Activated CD8-positive, alpha-beta memory T cell treated with anti-CD3 and anti-CD28 coated beads for 36 hours (primary cell): ENCODE measurements at regions not wholly inside any gene's neighbourhood (a gene's known extent, or its start where the extent isn't known, plus 50 kb on each side); places are given as distances from the start of the nearest gene placed in this dataset.

Source experiments
- CTCF ChIA-PET: fragments of 350-600 bp; sonication (Branson Sonifier 250); formaldehyde crosslinking; loops from one replicate; lab custom pipeline; 2021; ENCODE audit warnings: antibody characterized with exemption; lab: Charles Lee
- POLR2A ChIA-PET: fragments of 350-600 bp; sonication (Branson Sonifier 250); formaldehyde crosslinking; loops from one replicate; lab custom pipeline; 2021; ENCODE audit warnings: antibody characterized with exemption; lab: Charles Lee

DNA sequence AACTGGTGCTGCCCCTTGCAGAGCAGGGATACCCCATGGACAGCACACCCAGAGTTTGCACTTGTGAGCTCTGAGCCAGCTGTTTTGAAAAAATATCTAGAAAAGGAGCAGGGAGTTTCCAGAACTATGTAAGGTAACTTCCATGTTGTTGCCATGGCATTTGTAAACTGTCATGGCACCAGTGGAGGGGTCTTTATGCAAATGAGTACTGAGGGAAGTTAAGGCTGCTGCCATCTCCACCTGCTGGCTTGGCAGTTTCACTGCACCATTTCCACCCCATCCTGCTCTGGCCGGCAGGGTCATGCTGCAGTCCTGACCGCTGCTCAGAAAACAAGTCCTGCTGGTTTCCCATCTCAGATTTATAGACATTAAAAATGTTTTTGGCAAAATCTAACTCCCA lies 52.3 kb upstream of the SNTG2 start:
- POLR2A ChIA-PET, result no interaction called here
- CTCF ChIA-PET, result interaction anchor here (0.6 kb wide), 1 partner anchor 122 kb away, joined by 3 read pairs; no protein-coding TSS in a partner anchor

DNA sequence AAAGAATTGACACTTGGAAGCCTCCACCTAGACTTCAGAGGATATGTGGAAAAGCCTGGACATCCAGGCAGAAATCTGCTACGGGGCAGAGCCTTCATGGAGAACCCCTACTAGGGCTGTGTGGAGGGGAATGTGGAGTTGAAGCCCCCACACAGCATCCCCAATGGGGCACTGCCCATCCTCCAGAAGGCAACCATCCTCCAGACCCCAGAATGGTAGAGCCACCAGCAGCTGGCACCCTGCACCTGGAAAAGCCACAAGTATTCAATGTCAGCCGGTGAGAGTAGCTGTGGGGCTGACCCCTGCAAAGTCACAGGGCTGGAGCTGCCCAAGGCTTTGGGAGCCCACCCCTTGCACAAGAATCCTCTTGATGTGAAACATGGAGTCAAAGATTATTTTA lies 53.6 kb upstream of the SNTG2 start:
- ChIA-PET CTCF (no interaction called here), POLR2A (no interaction called here)

DNA sequence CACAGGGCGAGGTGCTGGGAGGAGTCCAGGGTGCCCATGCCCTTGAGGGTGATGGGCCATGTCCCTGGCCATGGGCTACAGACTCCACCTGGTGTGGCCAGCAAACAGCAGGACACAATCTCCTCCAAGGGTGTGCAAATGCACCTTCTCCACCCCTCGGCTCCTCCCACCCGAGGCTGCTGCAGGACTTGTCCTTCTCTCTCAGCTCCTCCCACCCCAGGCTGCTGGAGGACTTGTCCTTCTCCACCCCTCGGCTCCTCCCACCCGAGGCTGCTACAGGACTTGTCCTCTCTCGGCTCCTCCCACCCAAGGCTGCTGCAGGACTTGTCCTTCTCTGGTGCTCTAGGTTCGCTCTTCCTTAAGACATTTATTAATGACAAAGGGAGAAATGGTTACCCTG lies 57.3 kb upstream of the SNTG2 start:
- ChIA-PET POLR2A (no interaction called here), CTCF (no interaction called here)

DNA sequence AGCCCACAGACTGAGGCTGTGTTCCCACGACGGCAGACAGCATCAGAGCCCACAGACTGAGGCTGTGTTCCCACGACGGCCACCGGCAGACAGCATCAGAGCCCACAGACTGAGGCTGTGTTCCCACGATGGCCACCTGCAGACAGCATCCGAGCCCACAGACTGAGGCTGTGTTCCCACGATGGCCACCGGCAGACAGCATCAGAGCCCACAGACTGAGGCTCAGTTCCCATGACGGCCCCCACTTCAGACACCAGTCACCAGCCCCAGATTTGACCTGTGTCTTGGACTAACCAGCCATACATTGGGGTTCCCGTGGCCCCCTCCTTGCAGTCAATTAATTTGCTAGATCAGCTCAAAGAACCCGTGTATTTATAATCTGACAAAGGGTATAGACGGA lies 57.8 kb upstream of the SNTG2 start:
- CTCF ChIA-PET, result no interaction called here
- POLR2A ChIA-PET, result no interaction called here

DNA sequence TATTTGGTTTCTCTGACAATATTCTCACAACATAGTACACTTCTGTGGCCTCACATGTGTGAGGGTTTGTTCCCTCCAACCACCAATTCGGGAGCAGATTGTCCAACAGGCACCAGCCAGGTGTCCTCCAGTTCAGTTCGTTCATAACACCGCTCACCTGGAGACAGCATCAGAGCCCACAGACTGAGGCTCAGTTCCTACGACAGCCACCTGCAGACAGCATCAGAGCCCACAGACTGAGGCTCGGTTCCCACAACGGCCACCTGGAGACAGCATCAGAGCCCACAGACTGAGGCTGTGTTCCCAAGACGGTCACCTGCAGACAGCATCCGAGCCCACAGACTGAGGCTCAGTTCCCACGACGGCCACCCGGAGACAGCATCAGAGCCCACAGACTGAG lies 58.2 kb upstream of the SNTG2 start:
- CTCF ChIA-PET, result no interaction called here

DNA sequence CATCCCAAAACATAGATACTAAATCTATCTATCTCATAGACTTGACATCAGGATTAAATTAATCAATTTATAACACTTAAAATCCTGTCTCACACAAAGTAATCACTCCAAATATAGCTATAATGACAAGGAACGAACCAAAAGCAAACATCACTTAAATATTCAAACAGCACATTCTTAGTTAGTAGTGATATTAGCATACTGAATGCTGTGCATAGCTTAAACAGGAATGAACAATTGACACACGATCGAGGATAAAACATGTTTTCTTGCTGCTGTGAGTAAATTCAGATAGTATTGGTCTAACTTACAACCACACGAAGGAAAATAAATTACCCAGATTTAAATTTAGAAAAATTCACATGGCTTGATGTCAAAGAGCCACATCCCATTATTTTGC lies 58.9 kb upstream of the SNTG2 start:
- POLR2A ChIA-PET, result no interaction called here

More for the DNA sequence above, 58.2 kb upstream of the SNTG2 start:
- POLR2A ChIA-PET, result no interaction called here

DNA sequence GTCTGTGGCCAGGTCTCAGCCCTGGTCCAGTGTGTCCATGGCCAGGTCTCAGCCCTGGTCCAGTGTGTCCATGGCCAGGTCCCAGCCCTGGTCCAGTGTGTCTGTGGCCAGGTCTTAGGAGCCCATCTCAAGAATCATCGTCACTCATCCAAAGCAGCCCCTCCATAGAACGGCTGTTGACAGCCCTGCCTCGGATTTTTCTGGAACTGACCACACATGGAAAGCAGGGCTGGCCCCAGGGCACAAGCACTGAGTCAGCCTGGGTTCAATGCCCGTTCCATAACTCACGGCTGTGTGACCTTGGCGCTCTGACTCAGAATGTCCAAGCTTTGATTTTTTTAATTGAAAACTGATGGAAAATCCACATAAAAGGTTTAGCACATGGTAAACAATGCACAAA lies 59.9 kb upstream of the SNTG2 start:
- ChIA-PET CTCF (no interaction called here), POLR2A (no interaction called here)

More for the DNA sequence above, 58.9 kb upstream of the SNTG2 start:
- CTCF ChIA-PET, result no interaction called here

DNA sequence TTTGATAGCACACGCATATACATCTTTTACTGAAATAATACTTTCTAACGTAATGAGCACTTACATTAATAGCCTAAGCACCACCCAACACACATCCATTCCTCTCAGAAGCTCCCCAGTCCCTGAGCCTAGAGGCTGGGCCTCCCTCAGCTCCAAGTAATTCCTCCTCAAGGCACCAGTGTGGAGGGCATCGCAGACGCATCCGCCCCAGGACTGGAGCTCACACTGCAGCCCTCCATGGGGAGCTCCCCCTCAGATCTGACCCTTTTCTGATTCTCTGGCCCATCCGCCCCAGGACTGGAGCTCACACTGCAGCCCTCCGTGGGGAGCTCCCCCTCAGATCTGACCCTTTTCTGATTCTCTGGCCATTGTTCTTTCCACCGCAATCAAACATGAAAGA lies 60.4 kb upstream of the SNTG2 start:
- ChIA-PET POLR2A (no interaction called here), CTCF (no interaction called here)

DNA sequence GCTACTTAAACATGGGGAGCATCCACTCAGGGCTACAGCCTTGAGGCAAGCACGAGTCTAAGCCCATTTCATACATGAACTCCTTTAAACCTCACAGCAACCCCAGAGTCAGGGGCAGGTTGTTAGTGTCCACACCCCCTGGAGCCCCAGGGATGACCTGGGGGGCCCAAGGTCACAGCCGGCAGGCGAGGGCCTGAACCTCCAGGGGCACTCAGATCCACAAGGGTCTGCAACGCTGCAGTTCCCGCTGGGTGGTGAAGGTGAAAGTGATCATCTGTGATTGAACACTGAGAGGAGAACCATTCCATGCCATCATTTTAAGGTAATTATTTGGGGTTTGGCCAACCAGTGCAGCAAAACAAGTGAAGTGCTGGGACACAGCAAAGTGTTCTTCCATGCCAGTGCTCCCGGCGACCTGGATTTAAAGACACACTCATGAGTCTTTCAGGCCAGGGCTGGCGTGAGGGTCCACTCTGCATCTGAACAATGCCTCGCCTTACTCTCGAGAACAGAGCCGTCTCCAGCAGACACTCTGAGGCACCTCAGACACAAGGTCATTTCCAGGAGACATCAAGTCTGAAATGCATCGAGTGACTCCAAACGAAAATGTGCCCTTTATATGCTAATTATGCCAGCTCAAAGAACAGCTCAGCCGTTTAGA lies 61.6 kb upstream of the SNTG2 start:
- ChIA-PET CTCF (no interaction called here), POLR2A (no interaction called here)

DNA sequence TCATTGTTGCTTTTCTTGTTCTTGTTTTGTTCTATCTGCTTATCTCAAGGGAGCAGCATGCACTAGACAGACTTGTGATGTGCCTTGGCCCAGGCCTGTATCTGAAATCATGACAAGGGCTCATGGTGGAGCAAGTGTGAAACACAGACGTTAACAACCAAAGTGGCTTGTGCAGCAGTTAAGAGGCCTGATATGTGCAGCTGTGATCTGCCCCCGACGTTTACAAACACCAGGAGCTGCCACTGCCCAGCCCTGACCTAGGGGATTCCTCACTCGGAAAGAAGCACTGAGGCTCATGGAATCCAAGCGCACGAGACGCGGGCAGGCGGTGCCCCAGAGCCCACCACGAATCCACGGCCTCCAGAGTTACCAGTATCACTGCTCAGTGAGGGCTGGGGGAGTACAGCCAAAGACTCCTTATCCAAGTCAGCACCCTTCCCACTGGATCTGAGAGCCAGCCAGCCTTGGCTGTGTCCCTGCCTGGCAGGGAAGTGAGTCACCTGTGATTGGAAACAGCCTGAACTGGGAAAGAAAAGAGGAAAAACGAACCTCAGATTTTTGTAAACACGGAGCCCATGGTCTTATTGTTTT lies 62.3 kb upstream of the SNTG2 start:
- ChIA-PET POLR2A (no interaction called here), CTCF (no interaction called here)

DNA sequence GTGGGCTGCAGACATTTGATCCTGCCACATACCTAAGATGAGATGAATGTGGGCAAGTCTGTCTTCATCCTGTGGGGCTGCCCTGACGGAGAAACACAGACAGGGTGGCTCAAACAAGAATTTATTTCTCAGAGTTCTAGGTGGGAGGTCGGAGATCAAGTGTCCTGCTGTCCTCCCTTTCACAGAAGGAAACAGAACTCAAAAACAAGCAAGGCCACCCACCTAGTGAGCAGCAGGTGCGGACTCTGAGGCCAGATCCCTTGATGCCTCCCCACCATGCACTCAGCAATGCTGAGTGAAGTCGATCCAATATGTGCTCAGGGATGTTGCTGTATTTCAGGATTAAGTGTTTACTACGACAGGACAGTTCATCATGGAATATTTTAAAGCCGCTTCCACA lies 63.0 kb upstream of the SNTG2 start:
- ChIA-PET CTCF (no interaction called here), POLR2A (no interaction called here)

DNA sequence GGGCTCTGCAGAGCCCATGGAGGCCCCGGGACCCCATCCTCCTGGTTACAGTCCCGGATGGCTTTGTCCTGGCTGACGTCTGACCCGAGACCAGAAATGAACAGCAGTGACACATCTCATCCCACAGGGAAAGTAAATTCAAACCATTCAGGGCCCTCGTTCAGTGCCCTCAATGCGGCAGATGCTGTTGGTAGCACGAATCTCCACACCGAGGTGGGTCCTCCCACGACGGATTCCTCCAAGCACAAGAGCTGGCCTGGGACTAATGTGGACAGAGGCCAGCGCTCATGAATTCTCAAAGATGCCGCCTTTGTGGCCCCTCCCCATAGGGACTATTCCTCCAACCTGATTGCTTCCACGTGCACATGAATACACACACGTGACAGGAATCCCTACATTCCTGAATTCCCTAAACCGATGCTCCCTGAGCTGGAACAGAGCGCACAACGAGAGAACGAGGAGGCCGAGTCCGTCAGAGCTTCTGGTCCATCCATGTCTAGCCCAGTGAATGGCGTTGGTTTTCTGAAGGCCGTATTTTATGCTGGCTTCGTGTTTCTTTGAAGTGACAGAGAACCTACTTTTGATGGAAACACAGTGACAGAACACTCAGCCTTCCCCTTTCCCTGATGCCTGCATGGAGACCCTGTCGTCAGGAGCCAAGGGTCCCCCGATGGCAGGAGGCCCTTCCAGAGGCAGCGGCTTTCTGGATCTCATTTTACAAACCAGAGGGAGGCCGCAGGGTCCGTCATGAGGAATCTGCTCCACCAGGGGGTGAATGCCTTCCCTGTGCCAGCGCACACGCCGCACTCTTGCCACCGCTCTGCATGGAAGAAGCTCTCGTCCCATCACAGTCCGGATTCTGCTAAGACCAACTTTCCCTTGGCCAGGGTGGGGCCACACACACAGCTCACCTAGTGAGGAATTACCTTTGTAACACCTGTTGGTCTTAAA lies 64.3 kb upstream of the SNTG2 start:
- ChIA-PET POLR2A (no interaction called here), CTCF (no interaction called here)

DNA sequence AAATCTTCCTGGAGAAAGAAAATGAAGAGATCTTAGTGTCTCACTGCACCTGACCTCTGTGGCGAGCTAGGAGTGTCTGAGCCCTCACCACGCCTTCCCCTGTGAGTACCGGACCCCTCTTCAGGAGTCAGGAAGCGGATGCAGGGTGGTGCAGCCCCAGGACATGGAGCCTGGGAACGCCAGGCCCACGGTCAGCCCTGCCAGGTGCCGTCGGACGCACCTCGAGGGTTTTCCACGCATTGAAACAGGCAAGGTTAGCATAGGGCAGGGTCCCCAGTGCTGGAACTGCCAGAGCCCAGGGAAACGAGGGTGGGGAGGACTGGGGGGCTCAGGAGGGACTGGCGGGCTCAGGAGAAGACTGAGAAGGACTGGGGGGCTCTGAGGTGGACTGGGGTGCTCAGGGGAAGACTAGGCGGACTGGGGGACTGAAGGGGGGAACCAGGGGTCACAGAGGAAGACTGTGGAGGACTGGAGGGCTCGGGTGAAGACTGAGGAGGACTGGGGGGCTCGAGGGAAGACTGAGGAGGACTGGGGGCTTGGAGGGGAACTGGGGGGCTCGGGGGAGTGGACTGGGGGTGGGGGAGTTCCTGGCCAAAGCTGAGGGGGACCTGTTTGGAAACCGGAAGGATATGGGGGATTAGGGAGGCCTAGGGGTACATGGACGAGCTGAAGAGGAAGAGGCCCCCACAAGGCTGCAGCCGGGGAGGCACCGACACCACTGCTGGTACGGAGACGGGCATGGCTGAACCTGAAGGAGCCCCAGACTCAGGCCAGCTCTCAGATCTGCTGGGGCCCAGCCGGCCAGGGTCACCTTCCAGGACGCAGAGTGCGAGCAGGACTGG lies 65.2 kb upstream of the SNTG2 start:
- POLR2A ChIA-PET, result no interaction called here
- CTCF ChIA-PET, result no interaction called here

DNA sequence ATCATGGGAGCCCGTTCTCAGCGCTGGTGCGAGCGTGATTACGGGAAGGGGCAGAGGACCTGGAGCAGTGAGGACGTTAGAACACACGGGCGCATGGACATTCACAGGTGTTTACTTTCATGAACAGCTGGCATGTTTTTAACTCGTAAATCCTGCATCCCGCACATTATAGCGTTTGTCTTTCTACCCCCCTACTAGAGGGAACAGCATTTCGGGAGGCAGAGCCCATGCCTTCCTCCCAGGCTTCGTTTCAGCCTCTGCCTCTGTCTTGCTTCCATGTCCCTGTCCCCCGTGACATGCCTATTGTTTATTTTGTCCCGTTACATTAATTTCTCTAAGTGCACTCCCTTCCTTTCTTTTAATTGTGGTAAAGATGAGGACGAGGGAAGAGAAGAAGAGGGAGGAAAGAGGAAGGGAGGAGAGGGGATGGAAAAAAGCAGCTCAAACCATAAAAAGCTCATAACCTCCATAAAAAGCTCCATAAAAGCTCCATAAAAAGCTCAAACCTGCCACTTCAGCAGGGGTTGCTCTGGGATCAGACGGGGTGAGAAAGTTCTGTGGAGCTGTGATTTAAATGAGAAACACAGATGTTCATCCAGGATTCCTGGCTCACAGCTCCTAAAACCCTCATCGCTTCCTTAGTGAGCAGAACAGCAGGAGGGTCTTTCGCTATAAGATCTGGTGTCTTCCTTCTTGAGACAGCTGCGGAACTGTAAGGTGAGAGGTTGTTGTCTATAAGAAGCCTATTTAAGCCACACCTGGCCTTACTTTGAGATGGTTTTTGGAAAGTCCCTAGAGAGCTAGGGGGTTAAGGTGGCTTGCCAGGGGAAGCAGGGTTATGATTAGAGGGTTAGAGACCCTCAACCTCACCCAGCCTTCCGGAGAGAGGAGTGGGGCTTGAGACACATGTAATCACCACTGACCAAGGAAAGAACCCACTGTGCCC lies 66.6 kb upstream of the SNTG2 start:
- ChIA-PET CTCF (no interaction called here), POLR2A (no interaction called here)

DNA sequence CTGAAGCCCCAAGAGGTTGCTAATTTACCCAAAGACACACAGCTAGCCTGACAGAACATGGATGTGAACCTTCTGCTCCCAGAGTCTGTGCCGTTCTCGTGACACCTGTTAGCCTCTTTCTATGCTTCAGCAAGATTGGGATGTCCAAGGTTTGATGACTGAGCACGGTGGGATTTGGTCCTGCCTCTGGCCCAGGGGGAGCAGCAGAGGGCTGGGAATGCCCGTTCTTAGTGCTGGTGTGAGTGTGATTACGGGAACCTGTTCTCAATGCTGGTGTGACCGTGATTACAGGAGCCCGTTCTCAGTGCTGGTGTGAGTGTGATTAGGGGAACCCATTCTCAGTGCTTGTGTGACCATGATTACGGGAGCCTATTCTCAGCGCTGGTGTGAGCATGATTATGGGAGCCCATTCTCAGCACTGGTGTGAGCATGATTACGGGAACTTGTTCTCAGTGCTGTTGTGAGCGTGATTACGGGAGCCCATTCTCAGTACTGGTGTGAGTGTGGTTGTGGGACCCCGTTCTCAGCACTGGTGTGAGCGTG lies 67.3 kb upstream of the SNTG2 start:
- ChIA-PET POLR2A (no interaction called here), CTCF (no interaction called here)

DNA sequence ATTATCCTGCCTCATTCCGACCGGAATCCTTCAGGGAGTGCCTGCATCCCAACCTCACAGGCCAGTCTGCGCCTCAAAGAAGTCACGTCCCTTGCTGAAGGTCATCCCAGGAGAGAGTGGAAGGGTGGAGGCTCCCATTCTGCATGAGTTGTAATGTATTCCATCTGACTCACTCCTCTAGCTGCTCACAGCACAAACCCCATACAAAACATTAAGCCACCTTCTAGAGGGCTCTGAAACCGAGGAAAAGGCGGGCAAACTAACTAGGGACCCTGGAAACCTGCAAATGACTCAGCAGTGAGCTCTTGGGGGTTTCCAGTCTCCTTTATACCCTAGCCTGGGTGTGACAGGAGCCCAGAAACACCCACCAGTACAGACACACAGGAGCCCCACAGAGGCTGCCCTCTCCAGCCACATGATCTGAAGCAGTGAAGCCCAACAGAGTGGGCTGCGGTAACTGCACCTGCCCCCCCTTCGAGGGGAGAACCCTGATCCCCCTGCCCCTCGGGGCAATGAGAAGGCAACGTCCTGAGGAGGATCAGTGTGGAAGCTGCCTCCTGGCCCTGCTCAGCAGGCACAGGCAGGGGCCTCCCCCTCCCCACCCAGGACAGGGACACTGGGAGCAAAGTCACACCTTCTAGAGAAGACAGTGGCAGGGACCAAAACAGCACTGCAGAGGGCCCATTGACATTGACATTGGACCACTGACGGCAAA lies 69.3 kb upstream of the SNTG2 start:
- CTCF ChIA-PET, result interaction anchor here (0.6 kb wide), 1 partner anchor 877 kb away, joined by 3 read pairs; no protein-coding TSS in a partner anchor
- POLR2A ChIA-PET, result no interaction called here

DNA sequence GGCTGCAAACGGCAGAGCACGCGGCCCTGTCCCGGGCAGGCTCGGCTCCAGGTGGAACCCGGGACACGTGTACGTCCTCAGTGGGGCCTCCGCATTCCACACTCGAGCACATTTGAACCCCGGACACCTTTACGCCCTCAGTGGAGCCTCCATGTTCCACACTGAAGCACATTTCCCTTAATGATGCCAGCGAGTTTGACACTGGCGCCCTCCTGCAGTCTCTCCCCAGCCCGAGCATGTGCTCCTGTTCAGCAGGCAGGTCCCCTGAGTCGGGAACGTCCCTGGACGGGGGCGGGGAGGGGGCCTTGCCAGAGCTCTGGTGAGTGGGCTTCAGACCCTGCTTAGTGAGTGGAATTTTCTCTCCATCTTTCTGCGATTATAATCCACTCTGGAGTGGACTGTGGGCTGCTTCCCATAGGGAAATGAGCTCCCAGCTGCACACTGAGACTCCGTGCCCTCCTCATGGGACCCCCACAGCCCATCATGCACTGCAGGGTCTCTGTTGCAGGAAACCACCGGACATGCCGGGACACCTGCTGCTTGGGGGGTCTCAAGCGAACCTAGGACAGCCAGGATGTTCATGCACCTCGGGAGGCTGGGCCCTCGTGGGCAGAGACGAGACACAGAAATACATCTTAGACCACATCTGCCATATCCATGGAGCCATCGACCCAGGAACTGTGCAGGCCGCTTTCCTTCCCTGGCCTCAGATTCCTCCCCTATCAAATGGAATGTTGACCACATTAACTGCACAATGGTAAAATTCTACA lies 70.3 kb upstream of the SNTG2 start:
- ChIA-PET POLR2A (no interaction called here), CTCF (no interaction called here)
